Gastrocnemius medialis (tissue), 4 donors: ENCODE measurements at regions not wholly inside any gene's neighbourhood (a gene's known extent, or its start where the extent isn't known, plus 50 kb on each side); places are given as distances from the start of the nearest gene placed in this dataset.

Source experiments
- ATAC-seq, 2 donors: fragments of 150-250 bp; one replicate each; pipeline ENCODE4 v1.9.1; 2016
- DNase-seq, 2 donors: peaks; one replicate each; pipeline ENCODE4 v3.0.0-alpha.2; 2019
- H3K27ac ChIP-seq, 4 donors: fragments of 200-600 bp; sonication (generic); 1 replicate in 1 of 4; 2 replicates in 3 of 4; pipeline ENCODE4 v1.5.1; 2016 to 2018; ENCODE audit warnings: mild to moderate bottlenecking in 2 of 4, moderate library complexity in 1 of 4
- H3K27me3 ChIP-seq, 3 donors: fragments of 200-600 bp; sonication (generic) in 2 of 3; 1 replicate in 1 of 3; 2 replicates in 2 of 3; pipeline versions ENCODE4 v1.5.1 to v1.6.0; 2016 to 2019; ENCODE audit warnings: mild to moderate bottlenecking in 1 of 3, moderate library complexity in 1 of 3
- H3K36me3 ChIP-seq, 2 donors: fragments of 200-600 bp; sonication (generic) in 1 of 2; one replicate each; pipeline ENCODE4 v1.5.1; 2017 to 2018
- H3K4me1 ChIP-seq, 2 donors: fragments of 200-600 bp; sonication (generic) in 1 of 2; one replicate each; pipeline ENCODE4 v1.5.1; 2016 to 2017; ENCODE audit warnings: mild to moderate bottlenecking in 2 of 2
- H3K4me3 ChIP-seq, 4 donors: fragments of 200-600 bp; sonication (generic) in 3 of 4; 1 replicate in 1 of 4; 2 replicates in 3 of 4; pipeline ENCODE4 v1.5.1; 2016 to 2019; ENCODE audit warnings: mild to moderate bottlenecking in 2 of 4
- H3K9me3 ChIP-seq, 3 donors: fragments of 200-600 bp; sonication (generic) in 2 of 3; 1 replicate in 1 of 3; 2 replicates in 2 of 3; pipeline ENCODE4 v1.5.1; 2016 to 2019
- POLR2A ChIP-seq, 2 donors: fragments of 450-650 bp; IDR thresholded peaks; one replicate each; pipeline ENCODE4 v1.6.1; 2017; ENCODE audit warnings: antibody characterized with exemption in 2 of 2, mild to moderate bottlenecking in 2 of 2, moderate library complexity in 2 of 2
- in situ Hi-C, 4 donors: fragments of 200-750 bp; cut with MboI; loops; one replicate each; pipeline versions ENCODE4 v1.15.0 to v1.8.0; 2017; ENCODE audit warnings: low sequenced_read_pairs in 4 of 4
- intact Hi-C: fragments of 100-400 bp; cut with DNase I; formaldehyde crosslinking; loops from one replicate; pipeline ENCODE4 v1.15.1; 2023; ENCODE audit warnings: low total_unique reads
- TF ChIP-seq, protein P1 (sequence below), 5 experiments: fragments of 450-650 bp in 3 of 5; fragments of 200-600 bp in 2 of 5; sonication (generic) in 2 of 5; IDR thresholded peaks in 4 of 5; conservative IDR thresholded peaks in 1 of 5; 1 replicate in 4 of 5; 2 replicates in 1 of 5; pipeline ENCODE4 v1.5.1; 2016 to 2019; ENCODE audit warnings: antibody characterized with exemption in 5 of 5, mild to moderate bottlenecking in 3 of 5, moderate library complexity in 3 of 5

DNA sequence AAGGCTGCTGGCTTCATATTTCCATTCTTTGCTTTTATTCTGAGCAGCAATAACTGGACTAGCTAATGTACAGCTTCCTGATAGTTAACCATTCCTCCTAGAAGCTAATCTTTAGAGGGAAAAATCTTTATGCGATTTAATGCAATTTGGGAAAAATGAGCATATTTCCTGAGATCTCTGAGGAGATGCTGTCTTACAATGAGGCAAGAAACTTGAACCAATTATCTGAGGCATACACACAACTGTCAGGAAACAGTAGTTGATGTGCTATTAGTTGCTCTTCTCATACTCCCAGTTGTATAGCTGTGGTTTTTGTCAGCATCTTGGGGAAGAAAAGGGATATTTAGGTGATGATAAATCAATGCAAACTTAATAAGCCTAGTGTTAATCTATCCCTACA is 265.9 kb downstream of the NEBL start:
- H3K27me3 ChIP-seq: no peaks in the 10 kb centered on the region
- no peaks in the 10 kb centered on the region for H3K36me3 ChIP-seq
- intact Hi-C loops (no loop called here), in situ Hi-C loops (no loop called here)
- DNase-seq (no peak), ATAC-seq (no peak)
- no peaks in the 10 kb centered on the region for H3K4me1 ChIP-seq
- H3K9me3 ChIP-seq: no peaks in the 10 kb centered on the region
- no peak overlapping the region for H3K4me3 ChIP-seq
- no peak overlapping the region for H3K27ac ChIP-seq
- TF ChIP-seq POLR2A (IDR thresholded peaks at IDR 0.05): no peak
- TF ChIP-seq, protein P1, sequence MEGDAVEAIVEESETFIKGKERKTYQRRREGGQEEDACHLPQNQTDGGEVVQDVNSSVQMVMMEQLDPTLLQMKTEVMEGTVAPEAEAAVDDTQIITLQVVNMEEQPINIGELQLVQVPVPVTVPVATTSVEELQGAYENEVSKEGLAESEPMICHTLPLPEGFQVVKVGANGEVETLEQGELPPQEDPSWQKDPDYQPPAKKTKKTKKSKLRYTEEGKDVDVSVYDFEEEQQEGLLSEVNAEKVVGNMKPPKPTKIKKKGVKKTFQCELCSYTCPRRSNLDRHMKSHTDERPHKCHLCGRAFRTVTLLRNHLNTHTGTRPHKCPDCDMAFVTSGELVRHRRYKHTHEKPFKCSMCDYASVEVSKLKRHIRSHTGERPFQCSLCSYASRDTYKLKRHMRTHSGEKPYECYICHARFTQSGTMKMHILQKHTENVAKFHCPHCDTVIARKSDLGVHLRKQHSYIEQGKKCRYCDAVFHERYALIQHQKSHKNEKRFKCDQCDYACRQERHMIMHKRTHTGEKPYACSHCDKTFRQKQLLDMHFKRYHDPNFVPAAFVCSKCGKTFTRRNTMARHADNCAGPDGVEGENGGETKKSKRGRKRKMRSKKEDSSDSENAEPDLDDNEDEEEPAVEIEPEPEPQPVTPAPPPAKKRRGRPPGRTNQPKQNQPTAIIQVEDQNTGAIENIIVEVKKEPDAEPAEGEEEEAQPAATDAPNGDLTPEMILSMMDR (IDR thresholded peaks at IDR 0.05 in 4 of 5, conservative IDR thresholded peaks at IDR 0.05 in 1 of 5): no peak

- no peak for TF ChIP-seq POLR2A (IDR thresholded peaks at IDR 0.05)
- TF ChIP-seq, protein P1 (IDR thresholded peaks at IDR 0.05 in 4 of 5, conservative IDR thresholded peaks at IDR 0.05 in 1 of 5): no peak
- H3K4me1 ChIP-seq: no peaks in the 10 kb centered on the region
- in situ Hi-C loops (no loop called here), intact Hi-C loops (no loop called here)
- no peak for ATAC-seq
- no peaks in the 10 kb centered on the region for H3K27me3 ChIP-seq
- H3K27ac ChIP-seq: no peak overlapping the region
- DNase-seq: no peak
- no peaks in the 10 kb centered on the region for H3K36me3 ChIP-seq
- no peak overlapping the region for H3K4me3 ChIP-seq
- H3K9me3 ChIP-seq: no peaks in the 10 kb centered on the region
These were observed 266.9 kb downstream of the NEBL start for GRCh38 chr10:20630092-20630643.

DNA sequence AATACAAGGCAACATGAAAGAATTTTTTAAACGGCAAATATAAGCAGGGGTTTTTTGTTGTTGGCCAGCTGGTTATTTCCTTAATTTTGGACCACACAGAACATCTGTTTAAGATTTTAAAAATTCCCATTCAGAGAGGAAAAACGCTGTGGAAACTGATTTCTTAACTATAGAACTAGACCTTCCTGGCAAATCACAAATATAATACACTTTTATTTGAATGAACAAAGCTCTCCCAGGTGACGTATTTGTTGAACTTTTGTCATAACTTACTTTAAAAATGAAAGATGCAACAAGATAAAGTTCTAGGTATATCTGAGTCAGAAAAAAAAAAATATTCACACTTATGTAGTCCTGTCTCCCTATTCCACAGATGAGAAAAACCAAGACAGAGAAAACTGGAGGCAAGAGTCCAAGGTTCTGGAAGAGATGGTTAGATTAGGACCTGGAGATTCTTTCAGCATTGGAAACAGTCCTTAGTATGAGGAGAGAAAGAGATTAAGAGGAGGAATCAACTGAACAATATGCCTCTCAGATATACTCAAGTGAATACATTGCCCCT is 269.1 kb downstream of the NEBL start:
- H3K27me3 ChIP-seq: no peaks in the 10 kb centered on the region
- in situ Hi-C loops: no loop called here

GRCh38 chr10:20627087-20627486 is 270.0 kb downstream of the NEBL start:
- no peaks in the 10 kb centered on the region for H3K9me3 ChIP-seq
- DNase-seq: no peak
- in situ Hi-C loops: no loop called here
- ATAC-seq: no peak
- intact Hi-C loops: loop anchor here (10.0 kb wide), 1 partner anchor 812 kb away; the partner anchor contains the start of gene PLXDC2
- no peak overlapping the region for H3K27ac ChIP-seq
- TF ChIP-seq POLR2A (IDR thresholded peaks at IDR 0.05): no peak
- TF ChIP-seq, protein P1 (IDR thresholded peaks at IDR 0.05 in 4 of 5, conservative IDR thresholded peaks at IDR 0.05 in 1 of 5): no peak
- H3K4me3 ChIP-seq: no peak overlapping the region
- peaks cover 0 to 8% of the 10 kb centered on the region in 2 donors for H3K4me1 ChIP-seq
- no peaks in the 10 kb centered on the region for H3K27me3 ChIP-seq
- H3K36me3 ChIP-seq: no peaks in the 10 kb centered on the region

More for the DNA sequence above, 269.1 kb downstream of the NEBL start:
- H3K9me3 ChIP-seq: no peaks in the 10 kb centered on the region
- no peaks in the 10 kb centered on the region for H3K36me3 ChIP-seq
- H3K4me1 ChIP-seq: peaks cover 0 to 7% of the 10 kb centered on the region in 2 donors
- H3K27ac ChIP-seq: peak overlapping the region in 1 of 4 donors; percentile 32
- intact Hi-C loops: loop anchor here (10.0 kb wide), 1 partner anchor 813 kb away; the partner anchor contains the start of gene PLXDC2
- no peak overlapping the region for H3K4me3 ChIP-seq
- DNase-seq (no peak), ATAC-seq (no peak)
- TF ChIP-seq, protein P1 (IDR thresholded peaks at IDR 0.05 in 4 of 5, conservative IDR thresholded peaks at IDR 0.05 in 1 of 5): no peak
- TF ChIP-seq POLR2A (IDR thresholded peaks at IDR 0.05): no peak
